SK-N-SH treated with all-trans-retinoic acid at 6 μM for 48 hours (cell line): ENCODE measurements at regions not wholly inside any gene's neighbourhood (a gene's known extent, or its start where the extent isn't known, plus 50 kb on each side); places are given as distances from the start of the nearest gene placed in this dataset.

ENCODE experiments used
- ATAC-seq: fragments of 200-7000 bp; cut with Tn5 transposase; 3 replicates; pipeline ENCODE4 v1.9.1; 2020; ENCODE audit warnings: mild to moderate bottlenecking, moderate library complexity
- ARNTL ChIP-seq: fragments of 450-650 bp; formaldehyde crosslinking; IDR thresholded peaks from 2 replicates; pipeline ENCODE4 v1.5.0; 2020; ENCODE audit warnings: low read depth, mild to moderate bottlenecking, moderate library complexity, borderline replicate concordance
- ESRRG ChIP-seq: fragments of 250-450 bp; sonication (Bioruptor Pico); IDR thresholded peaks from 2 replicates; pipeline ENCODE4 v1.6.1; 2021; ENCODE audit warnings: mild to moderate bottlenecking
- GLIS3 ChIP-seq: fragments of 250-450 bp; sonication (Bioruptor Pico); IDR thresholded peaks from 2 replicates; pipeline ENCODE4 v1.5.0; 2020; ENCODE audit warnings: mild to moderate bottlenecking, moderate library complexity
- ISL1 ChIP-seq: fragments of 250-450 bp; sonication (Bioruptor Pico); IDR thresholded peaks from 2 replicates; pipeline ENCODE4 v2.1.2; 2022; ENCODE audit warnings: mild to moderate bottlenecking, moderate library complexity
- PATZ1 ChIP-seq: fragments of 250-450 bp; sonication (Bioruptor Pico); IDR thresholded peaks from 2 replicates; pipeline ENCODE4 v1.8.0; 2020; ENCODE audit warnings: mild to moderate bottlenecking, moderate library complexity, borderline replicate concordance
- POU6F1 ChIP-seq: fragments of 250-450 bp; sonication (Bioruptor Pico); IDR thresholded peaks from 2 replicates; pipeline ENCODE4 v1.8.0; 2021; ENCODE audit warnings: low read depth, mild to moderate bottlenecking, moderate library complexity, borderline replicate concordance
- PPARA ChIP-seq: fragments of 250-450 bp; sonication (Bioruptor Pico); IDR thresholded peaks from 2 replicates; pipeline ENCODE4 v1.5.0; 2020; ENCODE audit warnings: mild to moderate bottlenecking, borderline replicate concordance
- RARB ChIP-seq: fragments of 250-450 bp; sonication (Bioruptor Pico); IDR thresholded peaks from 2 replicates; pipeline ENCODE4 v1.8.0; 2021; ENCODE audit warnings: mild to moderate bottlenecking, moderate library complexity
- TCF4 ChIP-seq: fragments of 250-450 bp; sonication (Bioruptor Pico); IDR thresholded peaks from 2 replicates; pipeline ENCODE4 v1.8.0; 2021; ENCODE audit warnings: mild to moderate bottlenecking, moderate library complexity, borderline replicate concordance
- TSHZ2 ChIP-seq: fragments of 250-450 bp; sonication (Bioruptor Pico); IDR thresholded peaks from 2 replicates; pipeline ENCODE4 v1.5.0; 2020; ENCODE audit warnings: mild to moderate bottlenecking, moderate library complexity
- ZC3H10 ChIP-seq: fragments of 250-450 bp; sonication (Bioruptor Pico); IDR thresholded peaks from 2 replicates; pipeline ENCODE4 v1.5.1; 2021; ENCODE audit warnings: mild to moderate bottlenecking, moderate library complexity
- ZNF565 ChIP-seq: fragments of 450-650 bp; formaldehyde crosslinking; conservative IDR thresholded peaks from 2 replicates; pipeline ENCODE4 v1.5.0; 2020; ENCODE audit warnings: low read depth, mild to moderate bottlenecking, moderate library complexity
- ZNF70 ChIP-seq: fragments of 450-650 bp; formaldehyde crosslinking; IDR thresholded peaks from 2 replicates; pipeline ENCODE4 v1.5.0; 2020; ENCODE audit warnings: mild to moderate bottlenecking, moderate library complexity
- ZNF8 ChIP-seq: fragments of 450-650 bp; formaldehyde crosslinking; IDR thresholded peaks from 2 replicates; pipeline ENCODE4 v1.5.0; 2020; ENCODE audit warnings: mild to moderate bottlenecking, moderate library complexity

GRCh38 chr6:169902070-169902469, 150.6 kb downstream of the ERMARD start:
- no peak for TF ChIP-seq GLIS3 (CRISPR knock-in tag)
- no peak for TF ChIP-seq RARB (CRISPR knock-in tag)
- TF ChIP-seq, all 23 proteins: peak for 0

GRCh38 chr6:169899481-169900145, 148.2 kb downstream of the ERMARD start:
- ATAC-seq = no peak
- TF ChIP-seq POU6F1 (CRISPR knock-in tag) (no peak), ISL1 (CRISPR knock-in tag) (no peak), ESRRG (CRISPR knock-in tag) (no peak)

More at GRCh38 chr6:169902070-169902469, 150.6 kb downstream of the ERMARD start:
- no peak for ATAC-seq

GRCh38 chr6:169898788-169899480, 147.5 kb downstream of the ERMARD start:
- ATAC-seq = no peak
- TF ChIP-seq ZNF70 (CRISPR knock-in tag) = no peak
- TF ChIP-seq POU6F1 (CRISPR knock-in tag) = no peak
- no peak for TF ChIP-seq ISL1 (CRISPR knock-in tag)
- TF ChIP-seq TSHZ2 (CRISPR knock-in tag) = no peak

- ATAC-seq = no peak
- TF ChIP-seq RARB (CRISPR knock-in tag) (no peak), PATZ1 (no peak), TCF4 (no peak), ARNTL (CRISPR knock-in tag) (no peak), PPARA (CRISPR knock-in tag) (no peak), ZC3H10 (CRISPR knock-in tag) (no peak), TSHZ2 (CRISPR knock-in tag) (no peak), ZNF8 (no peak), POU6F1 (CRISPR knock-in tag) (no peak), ISL1 (CRISPR knock-in tag) (no peak), GLIS3 (CRISPR knock-in tag) (no peak), ZNF565 (CRISPR knock-in tag) (no peak)
These were observed 146.4 kb downstream of the ERMARD start for GRCh38 chr6:169897601-169898358.
